Endothelial cell (in vitro differentiated cells): ENCODE measurements at regions not wholly inside any gene's neighbourhood (a gene's known extent, or its start where the extent isn't known, plus 50 kb on each side); places are given as distances from the start of the nearest gene placed in this dataset.

Experiments
- DNase-seq: peaks from one replicate; pipeline ENCODE4 v3.0.0; 2021; ENCODE audit warnings: low spot score
- H3K27ac Mint-ChIP-seq: one replicate; pipeline ENCODE4 v1.8.0; 2021; ENCODE audit warnings: mixed read lengths, inconsistent platforms; ENCODE audit not compliant: unreplicated experiment
- H3K27me3 Mint-ChIP-seq: one replicate; pipeline ENCODE4 v1.8.0; 2021; ENCODE audit warnings: mild to moderate bottlenecking, moderate library complexity, mixed read lengths, inconsistent platforms; ENCODE audit not compliant: unreplicated experiment
- H3K36me3 Mint-ChIP-seq: one replicate; pipeline ENCODE4 v1.8.0; 2021; ENCODE audit warnings: mild to moderate bottlenecking, low read depth, mixed read lengths, inconsistent platforms; ENCODE audit not compliant: unreplicated experiment
- H3K4me1 Mint-ChIP-seq: one replicate; pipeline ENCODE4 v1.8.0; 2021; ENCODE audit warnings: mild to moderate bottlenecking, mixed read lengths, inconsistent platforms; ENCODE audit not compliant: unreplicated experiment
- H3K4me3 Mint-ChIP-seq: one replicate; pipeline ENCODE4 v1.8.0; 2021; ENCODE audit warnings: mild to moderate bottlenecking, mixed read lengths, inconsistent platforms; ENCODE audit not compliant: unreplicated experiment
- H3K9me3 Mint-ChIP-seq: one replicate; pipeline ENCODE4 v1.8.0; 2021; ENCODE audit warnings: mixed read lengths, inconsistent platforms; ENCODE audit not compliant: unreplicated experiment
- TF ChIP-seq, protein P1 (sequence below): fragments of 200-600 bp; sonication (generic); IDR thresholded peaks from one replicate; pipeline ENCODE4 v1.5.0; 2021; ENCODE audit warnings: antibody characterized with exemption; ENCODE audit not compliant: unreplicated experiment

DNA sequence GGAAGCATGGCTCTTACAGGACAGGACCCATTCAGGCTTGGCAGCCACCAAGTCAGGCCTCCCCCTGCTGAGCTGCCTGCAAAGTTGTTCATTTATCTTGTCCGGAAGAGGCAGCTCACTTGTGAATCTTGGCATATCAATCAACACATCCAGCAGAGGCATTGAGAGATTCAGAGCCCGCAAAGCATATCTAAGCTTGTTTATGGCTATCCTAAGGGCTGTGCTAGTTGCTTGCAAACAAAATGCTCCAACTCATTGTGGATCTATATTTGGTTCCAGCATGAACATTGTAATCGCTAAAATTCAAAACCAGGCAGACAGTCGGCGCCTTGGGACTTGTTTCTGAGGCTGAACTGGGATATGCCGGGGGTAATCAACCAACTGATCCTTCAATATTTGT is 106.1 kb downstream of the UNC5CL start:
- no peak overlapping the region for H3K4me3 Mint-ChIP-seq
- H3K27me3 Mint-ChIP-seq, result no peaks in the 10 kb centered on the region

DNA sequence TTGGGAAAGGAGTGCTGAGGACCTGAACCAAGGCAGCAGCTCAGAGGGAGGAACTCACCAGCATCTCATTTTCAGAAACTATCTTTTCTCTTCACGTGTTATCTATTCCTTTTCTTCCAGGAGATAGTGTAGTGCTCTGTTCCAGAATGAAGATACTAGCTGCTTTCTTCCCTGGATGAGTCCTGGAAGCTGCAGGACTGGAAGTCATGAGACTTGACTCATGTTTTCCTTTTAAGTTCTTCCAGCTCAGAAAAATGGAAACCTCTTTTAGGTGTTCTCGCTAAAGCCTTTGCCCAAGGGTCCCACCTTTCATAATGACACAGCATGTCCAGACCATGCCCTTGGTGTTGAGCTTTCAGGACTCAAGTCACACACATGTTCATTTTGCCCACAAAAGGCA is 106.7 kb downstream of the UNC5CL start:
- H3K4me3 Mint-ChIP-seq, result no peak overlapping the region
- H3K9me3 Mint-ChIP-seq, result no peaks in the 10 kb centered on the region
- H3K36me3 Mint-ChIP-seq, result no peaks in the 10 kb centered on the region
- TF ChIP-seq, protein P1, sequence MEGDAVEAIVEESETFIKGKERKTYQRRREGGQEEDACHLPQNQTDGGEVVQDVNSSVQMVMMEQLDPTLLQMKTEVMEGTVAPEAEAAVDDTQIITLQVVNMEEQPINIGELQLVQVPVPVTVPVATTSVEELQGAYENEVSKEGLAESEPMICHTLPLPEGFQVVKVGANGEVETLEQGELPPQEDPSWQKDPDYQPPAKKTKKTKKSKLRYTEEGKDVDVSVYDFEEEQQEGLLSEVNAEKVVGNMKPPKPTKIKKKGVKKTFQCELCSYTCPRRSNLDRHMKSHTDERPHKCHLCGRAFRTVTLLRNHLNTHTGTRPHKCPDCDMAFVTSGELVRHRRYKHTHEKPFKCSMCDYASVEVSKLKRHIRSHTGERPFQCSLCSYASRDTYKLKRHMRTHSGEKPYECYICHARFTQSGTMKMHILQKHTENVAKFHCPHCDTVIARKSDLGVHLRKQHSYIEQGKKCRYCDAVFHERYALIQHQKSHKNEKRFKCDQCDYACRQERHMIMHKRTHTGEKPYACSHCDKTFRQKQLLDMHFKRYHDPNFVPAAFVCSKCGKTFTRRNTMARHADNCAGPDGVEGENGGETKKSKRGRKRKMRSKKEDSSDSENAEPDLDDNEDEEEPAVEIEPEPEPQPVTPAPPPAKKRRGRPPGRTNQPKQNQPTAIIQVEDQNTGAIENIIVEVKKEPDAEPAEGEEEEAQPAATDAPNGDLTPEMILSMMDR, result no peak
- no peak for DNase-seq
- H3K27me3 Mint-ChIP-seq, result no peaks in the 10 kb centered on the region
- no peak overlapping the region for H3K27ac Mint-ChIP-seq
- H3K4me1 Mint-ChIP-seq, result no peaks in the 10 kb centered on the region

More for the DNA sequence above, 106.1 kb downstream of the UNC5CL start:
- no peaks in the 10 kb centered on the region for H3K4me1 Mint-ChIP-seq
- no peaks in the 10 kb centered on the region for H3K9me3 Mint-ChIP-seq
- no peak overlapping the region for H3K27ac Mint-ChIP-seq
- no peak for DNase-seq
- TF ChIP-seq, protein P1, result no peak
- H3K36me3 Mint-ChIP-seq, result no peaks in the 10 kb centered on the region

DNA sequence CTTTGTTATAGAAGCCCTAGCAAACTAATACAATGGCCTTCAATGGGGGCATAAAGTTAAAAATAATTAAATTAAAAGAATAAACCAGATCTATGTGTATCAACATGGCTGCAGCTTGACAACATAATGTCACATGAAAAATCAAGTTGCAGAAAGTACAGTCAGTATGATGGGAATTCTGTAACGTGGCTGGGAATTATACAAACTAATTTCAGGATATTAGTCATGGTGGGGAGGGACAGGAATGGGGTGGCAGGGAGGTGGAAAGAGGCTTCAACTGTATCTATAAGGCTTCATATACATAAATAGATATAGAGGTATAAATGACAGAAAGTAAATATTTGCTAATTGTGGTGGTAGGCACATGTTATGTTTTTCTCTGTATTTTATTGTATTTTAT is 107.1 kb downstream of the UNC5CL start:
- Mint-ChIP-seq H3K4me3 (no peak overlapping the region), H3K9me3 (no peaks in the 10 kb centered on the region), H3K27me3 (no peaks in the 10 kb centered on the region), H3K36me3 (no peaks in the 10 kb centered on the region), H3K4me1 (no peaks in the 10 kb centered on the region), H3K27ac (no peak overlapping the region)
- TF ChIP-seq, protein P1, result no peak
- no peak for DNase-seq

DNA sequence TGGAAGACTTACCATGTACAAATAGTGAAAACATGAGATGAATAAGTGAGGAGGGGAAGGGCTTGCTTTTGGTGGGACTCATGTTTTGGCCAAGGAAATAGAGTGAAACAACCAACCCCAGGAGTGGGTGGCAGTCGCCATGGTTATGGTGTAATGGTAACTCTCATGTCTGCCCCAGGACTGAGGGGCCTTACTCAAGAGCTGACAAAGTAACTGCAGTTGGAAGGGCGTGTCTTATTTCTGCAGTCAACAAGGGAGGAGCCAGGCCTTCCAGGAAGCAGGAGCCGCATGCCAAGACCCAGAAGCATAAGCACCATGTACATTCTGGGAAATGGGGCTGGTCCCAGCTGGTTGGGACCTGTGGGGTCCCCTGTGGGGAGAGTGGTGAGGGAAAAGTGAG is 108.5 kb downstream of the UNC5CL start:
- H3K27ac Mint-ChIP-seq, result no peak overlapping the region
- peaks cover under 1% of the 10 kb centered on the region for H3K27me3 Mint-ChIP-seq
- no peaks in the 10 kb centered on the region for H3K36me3 Mint-ChIP-seq
- H3K9me3 Mint-ChIP-seq, result no peaks in the 10 kb centered on the region
- H3K4me1 Mint-ChIP-seq, result peaks cover under 1% of the 10 kb centered on the region
- DNase-seq, result no peak
- TF ChIP-seq, protein P1, result no peak
- H3K4me3 Mint-ChIP-seq, result no peak overlapping the region

DNA sequence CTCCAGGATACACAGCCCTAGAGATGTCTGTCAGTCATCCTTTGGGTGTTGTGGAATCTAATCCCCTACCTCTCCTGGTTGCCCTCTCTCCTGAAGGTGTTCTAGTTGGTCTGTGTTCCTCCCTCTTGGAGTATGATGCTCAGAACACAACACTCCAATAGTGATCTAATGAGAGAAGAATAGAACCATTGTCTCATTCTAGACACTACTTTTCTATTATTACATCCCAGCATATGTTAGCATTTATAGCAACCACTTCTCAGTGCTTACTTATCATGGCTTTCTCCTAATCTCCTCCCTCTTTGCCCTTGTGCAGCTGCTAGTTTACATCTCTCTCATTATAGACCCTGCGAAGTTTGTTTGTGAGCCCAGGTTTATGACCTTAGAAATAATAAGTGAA is 109.0 kb downstream of the UNC5CL start:
- Mint-ChIP-seq H3K4me1 (peaks cover 4% of the 10 kb centered on the region), H3K36me3 (no peaks in the 10 kb centered on the region), H3K9me3 (no peaks in the 10 kb centered on the region), H3K27ac (no peak overlapping the region), H3K27me3 (peaks cover 2% of the 10 kb centered on the region), H3K4me3 (no peak overlapping the region)
- no peak for DNase-seq
- TF ChIP-seq, protein P1, result no peak
